GM18498 (cell line): ENCODE measurements at regions not wholly inside any gene's neighbourhood (a gene's known extent, or its start where the extent isn't known, plus 50 kb on each side); places are given as distances from the start of the nearest gene placed in this dataset.

Source experiments
- ATAC-seq: cut with Tn5 transposase; IDR thresholded peaks from one replicate; pipeline ENCODE4 v1.9.1; 2021; ENCODE audit warnings: mild to moderate bottlenecking, moderate library complexity; ENCODE audit not compliant: unreplicated experiment

DNA sequence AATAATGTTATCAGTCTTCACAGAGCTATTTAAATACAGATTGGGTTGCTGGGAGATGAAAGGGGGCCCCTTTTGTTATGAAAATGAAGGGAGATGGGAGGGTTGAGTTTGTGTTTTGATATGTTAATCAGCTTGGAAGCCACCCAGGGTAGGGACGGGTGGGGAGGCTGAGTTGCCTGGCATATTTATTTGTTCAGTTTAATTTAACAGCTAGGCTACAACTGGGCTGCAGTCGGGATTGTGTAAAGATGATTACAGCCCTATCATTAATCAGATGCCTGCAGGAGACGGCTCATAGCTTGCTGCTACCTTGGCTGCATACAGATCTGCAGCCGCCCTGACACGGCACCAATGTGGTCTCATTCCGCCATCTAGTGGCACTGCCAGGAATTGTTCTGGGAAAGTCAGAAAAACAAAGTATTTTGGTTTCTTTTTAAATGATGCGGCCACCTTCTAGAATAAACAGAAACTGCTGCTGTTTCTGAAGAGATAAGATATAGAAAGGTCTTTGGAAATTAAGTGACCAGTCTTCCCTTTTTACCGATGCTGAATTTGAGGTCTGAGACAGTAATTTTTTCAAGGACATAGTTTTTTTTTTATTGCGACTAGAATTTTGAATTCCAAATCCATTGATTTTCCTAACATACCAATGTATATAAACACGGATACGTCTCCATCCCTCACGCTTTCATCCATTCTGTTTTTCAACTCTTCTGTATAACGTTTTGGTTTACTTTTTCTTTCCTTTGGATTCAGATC is 458.0 kb upstream of the ASIC2 start:
- ATAC-seq: no peak

DNA sequence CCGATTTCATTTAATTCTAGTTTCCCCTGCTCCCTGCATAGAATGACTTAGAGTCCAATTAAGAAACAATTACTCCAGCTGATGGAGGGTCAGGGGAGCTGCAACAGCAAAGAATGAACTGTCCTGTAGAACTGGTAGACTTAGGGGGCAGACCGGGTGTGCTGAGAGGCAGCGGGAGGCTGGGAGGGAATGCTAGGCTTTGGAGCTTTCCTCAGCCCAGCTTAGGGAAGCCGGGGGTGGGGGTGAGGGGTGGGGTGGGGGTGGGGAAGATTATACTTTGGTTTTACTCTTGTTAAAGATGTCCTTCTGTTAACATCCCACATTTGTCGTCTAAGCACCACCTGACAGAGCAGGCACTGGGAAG is 458.6 kb upstream of the ASIC2 start:
- no peak for ATAC-seq

DNA sequence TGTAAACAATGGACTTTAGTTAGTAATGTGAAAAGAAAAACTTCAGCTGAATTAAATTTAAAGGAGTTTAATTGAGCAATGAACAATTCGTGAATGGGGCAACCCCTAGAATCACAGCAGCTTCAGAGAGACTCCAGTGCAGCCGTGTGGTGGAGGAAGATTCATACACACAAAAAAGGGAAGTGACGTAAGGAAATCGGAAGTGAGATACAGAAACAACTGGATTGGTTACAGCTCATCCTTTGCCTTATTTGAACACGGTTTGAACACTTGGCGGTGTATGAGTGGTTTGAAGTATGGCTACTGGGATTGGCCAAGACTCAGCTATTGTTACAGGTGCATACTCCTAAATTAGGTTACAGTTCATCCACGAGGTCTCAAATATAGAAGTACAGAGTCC is 460.4 kb upstream of the ASIC2 start:
- no peak for ATAC-seq

DNA sequence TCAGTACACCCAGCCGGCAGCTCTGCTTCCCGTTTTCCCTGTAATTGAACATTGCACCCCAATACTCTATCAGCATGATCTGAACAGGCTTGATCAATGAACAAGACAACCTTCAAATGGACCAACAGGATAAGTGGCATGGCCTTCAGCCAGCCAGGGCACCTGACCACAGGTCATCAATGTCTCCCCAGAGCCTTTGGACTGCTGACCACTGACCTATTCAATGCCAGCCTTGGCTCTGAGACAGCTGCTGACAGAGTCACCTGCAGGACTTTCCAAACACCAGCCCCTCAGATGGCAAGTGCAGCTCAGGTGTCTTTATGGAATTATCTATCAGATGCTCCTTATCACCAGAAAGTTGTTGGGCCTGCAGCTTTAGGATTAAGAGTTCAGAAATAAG is 462.9 kb upstream of the ASIC2 start:
- no peak for ATAC-seq

DNA sequence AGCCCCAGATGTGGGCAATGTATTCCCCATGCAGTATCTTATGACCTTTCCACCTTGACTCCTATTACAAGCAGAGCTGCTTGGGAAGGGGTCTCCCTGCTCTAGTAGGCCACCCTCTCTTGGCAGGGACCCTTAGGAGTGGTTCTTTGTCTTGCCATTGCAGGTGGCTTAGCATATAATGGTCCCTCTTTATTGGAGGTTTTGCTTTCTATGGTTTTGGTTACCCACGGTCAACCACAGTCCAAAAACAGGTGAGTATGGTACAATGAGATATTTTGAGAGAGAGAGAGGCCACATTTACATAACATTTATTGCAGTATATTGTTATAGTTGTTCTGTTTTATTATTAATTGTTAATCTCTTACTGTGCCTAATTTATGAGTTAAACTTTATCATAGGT is 472.8 kb upstream of the ASIC2 start:
- no peak for ATAC-seq

DNA sequence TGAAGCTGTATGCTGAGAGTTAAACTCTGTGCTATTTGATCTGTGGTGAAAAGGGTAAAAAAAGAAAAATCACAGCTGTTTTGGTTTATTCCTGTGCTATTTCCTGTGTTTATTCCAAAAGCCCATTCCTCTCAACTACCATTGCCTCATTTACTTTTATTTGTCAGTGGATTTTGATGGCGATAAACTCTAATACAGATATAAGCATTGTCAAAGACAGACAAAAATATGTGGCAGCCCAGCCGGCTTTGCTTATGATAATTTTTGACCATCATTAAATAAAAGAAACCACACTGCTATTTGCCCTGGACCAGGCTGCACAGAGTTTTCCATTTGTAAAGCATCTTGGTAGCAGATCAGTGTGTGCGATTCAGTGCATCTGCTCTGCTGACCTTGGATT is 473.6 kb upstream of the ASIC2 start:
- ATAC-seq: no peak

DNA sequence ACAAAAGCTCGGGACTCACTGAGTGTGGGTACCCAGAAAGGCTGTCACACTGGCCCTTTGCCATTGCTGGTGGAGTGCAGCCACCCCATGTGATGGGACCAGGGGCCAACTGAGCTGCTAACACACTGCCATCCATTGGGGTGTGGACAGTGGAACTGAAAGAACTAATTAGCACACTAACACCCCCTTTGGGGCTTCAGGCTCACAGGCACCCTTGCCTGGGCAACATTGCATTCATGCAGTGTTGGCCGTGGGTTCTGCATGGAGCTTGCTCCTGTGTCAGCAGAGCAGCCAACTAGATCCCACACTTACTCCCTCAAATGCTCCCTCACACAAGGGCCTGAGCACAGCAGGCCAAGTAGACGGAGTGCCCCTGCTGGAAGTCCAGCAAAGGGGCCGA is 476.0 kb upstream of the ASIC2 start:
- ATAC-seq: no peak

DNA sequence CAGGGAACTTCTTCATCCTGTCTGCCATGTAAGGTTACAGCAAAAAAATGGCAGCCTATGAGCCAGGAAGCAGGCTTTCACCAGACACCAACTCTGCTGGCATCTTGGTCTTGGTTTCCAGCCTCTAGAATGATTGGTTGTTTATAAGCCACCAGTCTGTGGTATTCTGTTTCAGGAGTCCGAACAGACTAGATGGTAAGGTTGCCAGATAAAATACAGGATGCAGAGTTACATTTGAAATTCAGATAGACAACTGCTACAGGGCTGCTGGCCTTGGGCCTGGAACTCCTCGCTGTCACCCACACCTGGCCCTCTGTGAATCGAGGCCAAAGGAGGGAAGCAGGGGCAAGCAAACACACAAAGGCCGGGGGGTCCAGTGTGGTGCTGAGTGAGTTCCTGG is 478.8 kb upstream of the CCL2 start:
- ATAC-seq: no peak

DNA sequence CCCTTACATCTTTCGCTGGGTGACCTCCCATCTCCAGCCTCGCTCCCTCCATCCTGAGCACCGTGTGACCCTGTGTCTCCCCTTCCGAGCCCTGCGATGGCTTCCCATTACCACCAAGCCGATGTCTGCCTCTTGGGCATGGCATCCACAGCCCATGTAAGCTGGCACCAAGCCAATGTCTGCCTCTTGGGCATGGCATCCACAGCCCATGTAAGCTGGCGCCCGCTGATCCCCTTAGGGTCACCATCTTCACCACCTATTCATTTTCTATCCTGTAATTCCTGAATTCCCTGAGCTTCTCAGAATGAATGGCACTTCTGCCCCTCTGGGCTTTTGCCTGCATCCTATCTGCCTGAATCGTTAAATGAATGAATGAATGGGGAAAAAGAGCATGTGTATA is 478.2 kb upstream of the CCL2 start:
- ATAC-seq: no peak

DNA sequence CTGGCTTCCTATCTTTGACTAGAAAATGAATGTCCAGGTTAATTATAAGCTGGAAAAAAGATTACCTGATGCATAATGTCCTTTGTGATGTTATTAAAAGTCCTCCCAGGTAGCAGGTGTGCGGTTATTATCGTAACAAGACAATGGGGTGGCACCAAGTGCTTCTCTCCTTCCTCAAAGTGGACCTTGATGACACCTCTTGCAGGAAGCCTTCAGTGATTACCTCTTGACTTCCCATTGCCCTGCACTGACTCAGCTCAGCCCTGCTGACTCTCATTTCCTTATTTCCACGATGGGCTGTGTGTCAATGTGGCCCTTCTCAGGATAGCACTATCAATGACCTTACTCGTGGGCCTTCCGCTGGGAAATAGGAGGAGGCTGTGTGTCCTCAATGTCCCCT is 477.4 kb upstream of the CCL2 start:
- no peak for ATAC-seq

DNA sequence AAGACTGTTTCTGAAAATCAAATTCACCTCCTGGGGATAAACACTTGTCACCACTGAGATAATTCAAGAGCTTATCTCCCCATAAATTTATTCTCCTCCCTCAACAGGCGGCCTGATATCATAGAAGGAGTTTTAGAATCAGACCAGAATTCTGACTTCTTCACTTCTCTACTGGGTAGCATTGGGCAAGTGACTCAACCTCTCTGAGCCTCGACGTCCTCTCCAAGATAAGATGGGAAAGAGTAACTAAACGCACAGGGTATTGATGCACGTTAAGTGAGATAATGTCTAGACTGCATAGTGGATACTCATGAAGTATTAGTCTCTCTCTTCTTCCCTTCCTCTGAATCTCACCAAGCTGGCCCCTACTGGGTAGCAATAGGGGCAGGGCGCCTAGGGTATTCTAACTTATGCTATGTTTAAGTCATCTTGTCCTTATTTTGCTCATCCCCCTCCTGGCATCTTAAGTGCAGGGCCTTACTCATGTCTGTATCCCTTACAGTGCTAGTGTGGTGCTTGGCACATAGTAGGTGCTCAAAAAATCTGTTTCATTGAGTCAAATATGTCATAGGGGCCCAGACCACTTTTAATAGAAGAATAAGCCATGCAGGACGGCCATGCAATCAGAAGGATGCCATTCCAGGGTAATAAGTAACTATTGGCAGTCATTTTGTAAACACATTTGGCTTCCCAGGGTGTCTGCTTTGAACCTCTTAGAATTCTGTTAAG is 476.4 kb upstream of the CCL2 start:
- no peak for ATAC-seq

DNA sequence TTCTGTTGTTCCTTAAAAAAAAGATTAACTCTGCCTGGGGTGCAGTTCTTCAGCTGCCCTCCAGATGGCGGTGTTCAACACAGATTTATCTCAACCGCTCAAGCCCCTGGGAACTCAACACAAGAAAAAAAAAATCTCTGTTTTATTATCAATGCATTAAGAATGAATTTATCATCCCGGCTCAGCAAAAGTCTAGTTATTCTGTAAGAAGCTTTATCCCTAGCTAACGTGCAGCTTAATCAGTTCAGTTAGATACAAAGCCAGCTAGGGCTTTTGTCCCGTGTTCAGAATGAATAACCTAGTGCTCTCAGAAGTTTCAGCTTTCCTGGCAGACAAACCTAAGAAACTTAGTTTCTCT is 475.9 kb upstream of the CCL2 start:
- no peak for ATAC-seq

DNA sequence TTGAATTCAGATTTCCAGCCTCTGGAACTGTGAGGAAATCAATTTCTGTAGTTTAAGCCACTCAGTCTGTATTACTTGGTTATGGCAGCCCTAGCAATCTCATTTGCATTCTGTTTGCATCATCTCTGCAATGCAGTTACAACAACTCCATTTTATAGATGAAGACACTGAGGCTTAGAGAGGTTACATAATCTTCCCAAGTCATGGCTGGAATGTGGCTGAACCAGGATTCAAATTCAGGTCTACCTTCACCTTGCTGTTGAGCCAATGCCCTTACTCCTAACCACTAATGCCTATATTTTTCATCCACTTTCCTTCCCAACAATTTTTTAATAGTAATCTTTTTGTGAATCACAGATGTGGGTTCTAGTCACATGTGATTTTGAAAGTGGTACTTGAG is 469.8 kb upstream of the CCL2 start:
- no peak for ATAC-seq

DNA sequence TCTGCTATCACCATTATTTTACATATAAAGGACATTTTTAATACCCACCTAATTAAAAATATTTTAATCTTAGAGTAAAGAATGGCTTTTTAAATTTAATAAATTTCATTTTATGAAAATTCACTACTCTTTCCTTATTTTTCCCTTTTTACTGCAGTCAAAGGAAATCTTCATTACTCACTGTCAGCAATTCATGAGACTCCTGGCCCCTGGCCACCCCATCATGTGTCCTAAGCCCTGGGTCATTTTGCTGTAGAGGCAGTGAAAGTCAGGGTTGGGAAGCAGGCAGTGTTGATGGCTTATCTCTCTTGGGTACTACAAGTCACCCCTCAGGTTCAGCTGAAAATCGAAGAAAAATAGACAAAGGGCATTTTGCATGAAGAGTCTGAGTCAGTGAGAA is 468.6 kb upstream of the CCL2 start:
- no peak for ATAC-seq

DNA sequence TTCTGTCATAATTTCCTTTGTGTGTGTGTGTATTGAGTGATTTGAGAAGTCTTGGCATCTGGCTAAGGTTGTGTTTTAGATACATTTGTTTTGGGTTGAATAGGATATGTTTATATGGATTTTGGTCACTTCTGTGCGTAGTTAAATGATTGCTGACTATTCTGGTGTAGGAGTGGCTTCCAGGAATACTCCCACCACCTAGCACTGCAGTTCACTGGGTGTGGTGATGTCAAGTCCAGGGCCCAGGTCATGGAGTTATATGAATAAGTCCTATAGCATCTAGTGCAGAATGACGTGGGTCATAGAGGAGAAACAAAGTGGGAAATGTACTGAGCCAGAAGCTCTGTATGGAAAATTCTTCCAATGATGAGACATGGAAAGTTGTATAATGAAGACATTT is 465.4 kb upstream of the CCL2 start:
- no peak for ATAC-seq

DNA sequence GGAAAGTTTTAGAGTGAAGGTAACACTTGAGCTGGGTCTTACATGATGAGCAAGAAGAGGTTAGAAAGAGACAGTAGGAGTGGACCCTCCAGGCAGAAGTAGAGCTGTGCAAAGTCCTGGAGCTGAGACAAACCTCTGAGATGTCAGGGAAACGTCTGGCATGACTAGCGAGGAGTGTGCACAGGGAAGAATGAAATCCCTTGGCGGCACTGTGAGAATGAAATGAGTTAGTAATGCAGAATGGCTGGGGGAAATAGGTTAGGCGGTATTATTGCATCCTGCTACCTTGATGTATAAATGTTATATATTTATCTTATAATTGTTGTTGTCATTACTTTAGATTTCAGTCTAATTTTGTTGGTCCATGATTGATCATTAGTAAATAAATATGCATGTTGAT is 457.9 kb upstream of the CCL2 start:
- ATAC-seq: no peak

DNA sequence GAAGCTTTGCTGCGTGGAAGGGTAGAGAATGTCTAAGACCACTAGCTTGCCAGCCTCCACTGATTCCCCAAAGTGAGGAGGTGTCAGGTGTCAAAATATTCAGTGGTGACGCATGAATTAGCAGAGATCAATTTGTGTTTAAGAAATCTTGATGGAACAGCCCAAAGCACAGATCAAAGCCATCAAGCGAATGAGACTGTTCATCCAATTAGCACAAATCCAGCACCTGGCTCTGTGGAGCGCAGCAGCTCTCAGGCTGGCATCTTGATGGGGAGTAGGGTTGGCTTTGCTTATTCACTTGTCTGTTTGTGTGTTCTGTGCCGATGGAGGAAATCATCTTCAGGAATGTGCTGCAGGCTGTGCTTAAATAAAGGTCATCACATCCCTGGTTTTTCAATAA is 456.8 kb upstream of the CCL2 start:
- ATAC-seq: no peak

DNA sequence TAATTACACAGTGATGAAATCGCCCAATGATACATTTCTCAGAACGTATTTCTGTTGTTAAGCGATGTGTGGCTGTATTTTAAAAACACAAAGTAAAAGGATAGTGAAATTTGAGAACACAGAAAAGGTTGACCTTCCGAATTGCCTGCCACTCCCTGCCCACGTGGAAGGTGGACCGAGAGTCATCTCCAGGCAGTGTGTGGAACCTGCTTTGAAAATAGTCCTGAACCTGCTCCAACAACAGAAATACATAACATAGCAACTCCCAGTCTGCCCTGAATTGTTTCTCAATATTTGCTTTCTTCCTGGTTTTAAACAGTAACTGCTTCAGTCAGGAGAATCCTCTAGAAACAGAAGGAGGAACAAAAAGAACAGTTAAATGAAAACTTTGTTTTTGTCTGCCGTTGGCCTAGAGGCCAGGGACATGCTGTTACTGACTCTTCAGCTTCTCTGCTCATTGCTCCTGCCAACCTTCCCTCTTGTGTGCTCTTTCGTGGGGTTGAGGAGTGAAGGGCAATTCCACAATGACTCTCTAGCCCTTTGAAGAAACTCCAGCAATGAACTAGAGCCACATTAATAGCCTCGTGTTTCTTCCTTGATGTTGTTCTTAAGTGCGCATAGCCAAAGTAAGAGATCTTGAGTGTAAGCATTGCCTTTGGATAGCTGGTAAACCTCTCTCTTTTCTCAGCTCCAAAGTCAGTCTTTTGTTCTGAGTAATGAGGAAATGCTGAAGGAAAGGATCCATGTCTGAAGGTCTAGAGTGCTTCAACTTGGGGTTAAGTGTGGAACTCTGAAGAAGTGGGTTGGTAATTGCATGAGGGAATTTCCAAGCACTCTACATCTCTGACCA is 452.5 kb upstream of the CCL2 start:
- no peak for ATAC-seq

DNA sequence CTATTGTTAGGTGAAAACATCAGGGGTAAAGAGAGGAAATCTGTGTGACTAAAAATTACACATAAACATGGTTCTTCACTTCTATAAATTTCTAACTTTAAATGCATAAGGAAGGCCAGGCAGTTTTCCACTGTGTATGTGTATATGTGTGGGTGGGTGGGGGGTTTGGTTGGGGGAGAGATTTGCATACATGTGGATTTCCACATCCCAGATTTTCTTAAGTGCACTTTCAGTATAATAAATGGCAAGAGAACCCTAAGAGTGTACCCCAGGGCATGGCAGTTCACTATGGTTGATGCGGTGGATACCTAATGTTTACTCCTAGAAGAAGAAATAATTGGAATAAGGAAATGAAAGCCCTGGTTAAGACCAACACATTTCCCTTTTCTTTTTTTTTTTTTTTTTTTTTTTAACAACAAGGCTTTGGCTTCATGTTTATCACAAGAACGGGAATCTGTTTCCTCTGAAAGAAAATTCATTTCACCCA is 451.8 kb upstream of the CCL2 start:
- no peak for ATAC-seq

DNA sequence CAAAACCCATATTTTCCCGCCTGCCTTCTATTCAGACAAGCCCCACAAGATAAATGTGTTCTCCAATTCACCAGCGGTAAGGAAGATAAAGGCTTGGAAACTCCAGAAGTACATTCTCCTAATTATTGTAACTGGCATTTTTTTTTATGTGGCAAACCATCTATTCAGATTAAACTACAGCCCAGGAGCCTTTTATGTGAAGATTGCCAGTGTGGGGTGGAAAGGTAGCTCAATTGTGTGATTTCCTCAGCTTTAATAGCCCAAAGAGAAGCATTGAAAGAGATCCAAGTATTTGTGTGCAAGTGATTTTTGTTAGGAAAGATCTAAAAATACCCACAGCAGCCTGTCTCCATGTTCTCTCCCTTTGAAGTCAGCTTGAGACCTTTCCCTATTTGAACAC is 451.4 kb upstream of the CCL2 start:
- ATAC-seq: no peak

DNA sequence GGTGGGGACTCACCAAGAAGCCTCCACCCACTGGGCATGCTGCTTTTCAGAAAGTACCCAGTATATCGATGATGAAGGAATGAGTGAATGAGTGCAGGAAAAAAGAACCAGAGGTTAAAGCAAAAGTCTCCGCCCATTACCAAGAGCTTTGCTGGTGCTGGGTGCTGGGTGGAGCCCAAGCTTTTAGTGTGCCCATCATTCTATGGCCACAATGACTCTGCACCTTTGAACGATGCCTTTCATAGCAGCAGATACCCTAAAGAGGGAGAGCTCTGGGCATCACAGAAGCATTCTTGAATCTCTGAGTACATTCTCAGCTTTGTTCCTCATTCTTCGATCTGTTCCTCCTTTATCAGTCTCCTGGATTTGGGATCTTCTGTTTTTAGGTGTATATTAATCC is 450.7 kb upstream of the CCL2 start:
- no peak for ATAC-seq

DNA sequence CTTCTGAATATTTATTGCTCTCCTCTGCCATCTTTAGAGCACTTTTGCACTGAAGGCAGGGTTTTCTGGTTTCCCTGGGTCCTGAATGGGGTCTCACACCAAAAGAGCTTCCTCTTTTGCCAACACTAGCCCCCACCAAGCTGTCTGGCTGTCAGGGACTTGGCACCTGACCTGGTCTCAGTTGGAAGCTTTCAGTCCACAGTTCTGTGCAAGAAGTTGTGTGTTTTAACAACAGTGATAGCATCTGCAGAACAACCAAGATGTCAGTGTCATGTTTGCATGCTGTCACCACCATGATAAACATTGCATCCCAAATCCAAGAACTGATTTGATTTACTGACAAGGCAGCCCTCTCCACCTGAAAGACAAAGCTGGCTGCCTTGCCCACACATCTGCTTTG is 448.5 kb upstream of the CCL2 start:
- ATAC-seq: no peak
